Activated T-helper 1 cell treated with anti-CD3 and anti-CD28 coated beads, Interleukin-12 subunit alpha, Interleukin-12 subunit beta, Interleukin-2, Interleukin-4 antibody, amounts not matched to agents 30 ng/mL and 10 ng/mL and 1 ng/mL, durations not matched to agents 14 hours and 24 hours and 36 hours (primary cell): ENCODE measurements at regions not wholly inside any gene's neighbourhood (a gene's known extent, or its start where the extent isn't known, plus 50 kb on each side); places are given as distances from the start of the nearest gene placed in this dataset.
"Not testable (repeated sequence)": the region's sequence is repeated elsewhere in the genome, so short reads cannot be mapped to it uniquely, and the experiment has no call there.

Source experiments
- DNase-seq: peaks from one replicate; pipeline ENCODE4 v3.0.0; 2021; ENCODE audit warnings: low spot score
- H3K27ac Mint-ChIP-seq: one replicate; pipeline ENCODE4 v1.8.0; 2021; ENCODE audit warnings: mild to moderate bottlenecking, mixed read lengths
- H3K27me3 Mint-ChIP-seq: one replicate; pipeline ENCODE4 v1.8.0; 2022; ENCODE audit warnings: mild to moderate bottlenecking, moderate library complexity, mixed read lengths; ENCODE audit not compliant: insufficient read depth
- H3K36me3 Mint-ChIP-seq: one replicate; pipeline ENCODE4 v1.8.0; 2021; ENCODE audit warnings: low read depth, mixed read lengths
- H3K4me1 Mint-ChIP-seq: one replicate; pipeline ENCODE4 v1.8.0; 2021; ENCODE audit warnings: low read depth, mixed read lengths
- H3K4me3 Mint-ChIP-seq: one replicate; pipeline ENCODE4 v1.8.0; 2021; ENCODE audit warnings: mild to moderate bottlenecking, moderate library complexity, mixed read lengths
- H3K9me3 Mint-ChIP-seq: one replicate; pipeline ENCODE4 v1.8.0; 2021; ENCODE audit warnings: mixed read lengths
- intact Hi-C: fragments of 100-400 bp; cut with micrococcal nuclease; formaldehyde crosslinking; loops from one replicate; pipeline ENCODE4 v1.15.1; 2024

- no peak overlapping the region for H3K27ac Mint-ChIP-seq
- H3K27me3 Mint-ChIP-seq: no peaks in the 10 kb centered on the region
- DNase-seq: no peak
- peaks cover 1% of the 10 kb centered on the region for H3K36me3 Mint-ChIP-seq
- no peaks in the 10 kb centered on the region for H3K4me1 Mint-ChIP-seq
- no peak overlapping the region for H3K4me3 Mint-ChIP-seq
- intact Hi-C loops: no loop called here
- peaks cover 25% of the 10 kb centered on the region for H3K9me3 Mint-ChIP-seq
Observed at GRCh38 chr19:27876489-27876888, 1336.5 kb downstream of the UQCRFS1 start.

GRCh38 chr19:27872370-27872769, 1340.6 kb downstream of the UQCRFS1 start:
- Mint-ChIP-seq H3K27me3 (no peaks in the 10 kb centered on the region), H3K27ac (no peak overlapping the region), H3K36me3 (no peaks in the 10 kb centered on the region), H3K4me3 (no peak overlapping the region), H3K9me3 (peaks cover 19% of the 10 kb centered on the region), H3K4me1 (no peaks in the 10 kb centered on the region)
- intact Hi-C loops: no loop called here
- DNase-seq: no peak

- no peak for DNase-seq
Observed at GRCh38 chr19:27870293-27870692, 1342.7 kb downstream of the UQCRFS1 start.

GRCh38 chr19:27868007-27868406, 1344.9 kb downstream of the UQCRFS1 start:
- H3K36me3 Mint-ChIP-seq: no peaks in the 10 kb centered on the region

More at GRCh38 chr19:27870293-27870692, 1342.7 kb downstream of the UQCRFS1 start:
- H3K4me1 Mint-ChIP-seq: no peaks in the 10 kb centered on the region
- intact Hi-C loops: no loop called here
- no peak overlapping the region for H3K27ac Mint-ChIP-seq
- H3K4me3 Mint-ChIP-seq: no peak overlapping the region
- H3K27me3 Mint-ChIP-seq: no peaks in the 10 kb centered on the region
- H3K9me3 Mint-ChIP-seq: peaks cover 18% of the 10 kb centered on the region
- no peaks in the 10 kb centered on the region for H3K36me3 Mint-ChIP-seq

GRCh38 chr19:27865927-27866777, 1346.8 kb downstream of the UQCRFS1 start:
- no peak overlapping the region for H3K4me3 Mint-ChIP-seq
- intact Hi-C loops: no loop called here
- peaks cover 28% of the 10 kb centered on the region for H3K9me3 Mint-ChIP-seq
- H3K4me1 Mint-ChIP-seq: no peaks in the 10 kb centered on the region
- H3K27me3 Mint-ChIP-seq: no peaks in the 10 kb centered on the region
- H3K36me3 Mint-ChIP-seq: no peaks in the 10 kb centered on the region
- DNase-seq: no peak
- H3K27ac Mint-ChIP-seq: no peak overlapping the region

More at GRCh38 chr19:27868007-27868406, 1344.9 kb downstream of the UQCRFS1 start:
- H3K9me3 Mint-ChIP-seq: peaks cover 22% of the 10 kb centered on the region
- H3K27ac Mint-ChIP-seq: no peak overlapping the region
- no peaks in the 10 kb centered on the region for H3K4me1 Mint-ChIP-seq
- intact Hi-C loops: no loop called here
- DNase-seq: no peak
- H3K27me3 Mint-ChIP-seq: no peaks in the 10 kb centered on the region
- H3K4me3 Mint-ChIP-seq: no peak overlapping the region

GRCh38 chr19:27861411-27861975, 1351.5 kb downstream of the UQCRFS1 start:
- H3K4me1 Mint-ChIP-seq: no peaks in the 10 kb centered on the region
- H3K36me3 Mint-ChIP-seq: no peaks in the 10 kb centered on the region
- intact Hi-C loops: no loop called here
- no peak for DNase-seq
- H3K9me3 Mint-ChIP-seq: peaks cover 61% of the 10 kb centered on the region
- no peak overlapping the region for H3K27ac Mint-ChIP-seq
- H3K4me3 Mint-ChIP-seq: no peak overlapping the region
- no peaks in the 10 kb centered on the region for H3K27me3 Mint-ChIP-seq

GRCh38 chr19:27860309-27860934, 1352.5 kb downstream of the UQCRFS1 start:
- H3K9me3 Mint-ChIP-seq: peaks cover 59% of the 10 kb centered on the region

GRCh38 chr19:27859689-27860088, 1353.3 kb downstream of the UQCRFS1 start:
- no peaks in the 10 kb centered on the region for H3K27me3 Mint-ChIP-seq
- DNase-seq: no peak
- H3K27ac Mint-ChIP-seq: no peak overlapping the region
- H3K9me3 Mint-ChIP-seq: peaks cover 65% of the 10 kb centered on the region
- no peaks in the 10 kb centered on the region for H3K4me1 Mint-ChIP-seq
- no peak overlapping the region for H3K4me3 Mint-ChIP-seq
- no peaks in the 10 kb centered on the region for H3K36me3 Mint-ChIP-seq
- intact Hi-C loops: no loop called here

More at GRCh38 chr19:27860309-27860934, 1352.5 kb downstream of the UQCRFS1 start:
- no peak for DNase-seq
- Mint-ChIP-seq H3K36me3 (no peaks in the 10 kb centered on the region), H3K4me3 (no peak overlapping the region), H3K27ac (no peak overlapping the region), H3K4me1 (no peaks in the 10 kb centered on the region), H3K27me3 (no peaks in the 10 kb centered on the region)
- intact Hi-C loops: no loop called here

GRCh38 chr19:27858981-27859581, 1353.9 kb downstream of the UQCRFS1 start:
- Mint-ChIP-seq H3K9me3 (peaks cover 70% of the 10 kb centered on the region), H3K4me3 (no peak overlapping the region), H3K27ac (no peak overlapping the region), H3K4me1 (no peaks in the 10 kb centered on the region), H3K36me3 (no peaks in the 10 kb centered on the region), H3K27me3 (no peaks in the 10 kb centered on the region)
- no peak for DNase-seq
- intact Hi-C loops: no loop called here

- DNase-seq, H3K36me3 Mint-ChIP-seq, H3K27me3 Mint-ChIP-seq, H3K27ac Mint-ChIP-seq, H3K4me3 Mint-ChIP-seq, H3K4me1 Mint-ChIP-seq, intact Hi-C loops: not testable (repeated sequence)
- peaks cover 68% of the 10 kb centered on the region for H3K9me3 Mint-ChIP-seq
Observed at GRCh38 chr19:27852931-27853330, 1360.0 kb downstream of the UQCRFS1 start.

GRCh38 chr19:27851543-27852060, 1361.3 kb downstream of the UQCRFS1 start:
- DNase-seq: no peak
- Mint-ChIP-seq H3K4me1 (no peaks in the 10 kb centered on the region), H3K4me3 (no peak overlapping the region), H3K36me3 (no peaks in the 10 kb centered on the region), H3K9me3 (peaks cover 70% of the 10 kb centered on the region), H3K27ac (no peak overlapping the region), H3K27me3 (no peaks in the 10 kb centered on the region)
- intact Hi-C loops: no loop called here

- no peaks in the 10 kb centered on the region for H3K4me1 Mint-ChIP-seq
- peaks cover 69% of the 10 kb centered on the region for H3K9me3 Mint-ChIP-seq
- no peaks in the 10 kb centered on the region for H3K36me3 Mint-ChIP-seq
- H3K27ac Mint-ChIP-seq: no peak overlapping the region
- no peak for DNase-seq
- H3K27me3 Mint-ChIP-seq: no peaks in the 10 kb centered on the region
- H3K4me3 Mint-ChIP-seq: no peak overlapping the region
- intact Hi-C loops: no loop called here
Observed at GRCh38 chr19:27851002-27851481, 1361.9 kb downstream of the UQCRFS1 start.
